ENCODE measurements at regions not wholly inside any gene's neighbourhood (a gene's known extent, or its start where the extent isn't known, plus 50 kb on each side); places are given as distances from the start of the nearest gene placed in this dataset.

DNA sequence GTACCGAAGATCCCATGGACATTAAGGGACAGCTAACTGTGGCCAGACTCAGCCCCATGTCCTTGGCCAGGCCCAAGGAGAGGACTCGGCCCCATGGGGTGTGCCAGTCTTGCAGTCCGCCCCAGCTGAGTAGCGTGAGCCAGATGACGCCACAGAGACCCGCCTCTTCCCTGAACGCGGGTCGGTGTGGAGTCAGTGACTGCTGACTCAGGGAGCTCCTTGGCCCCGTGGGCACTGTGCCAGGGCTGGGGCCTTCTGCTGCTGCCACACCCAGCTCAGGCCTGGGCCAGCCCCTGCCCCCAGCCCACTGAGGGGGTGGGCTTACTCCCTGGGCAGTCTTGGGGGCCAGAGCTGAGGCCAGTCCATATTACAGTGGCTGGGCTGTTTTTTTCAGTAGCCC lies 52.8 kb downstream of the PLXNA1 start:
- TF ChIP-seq, protein P1, sequence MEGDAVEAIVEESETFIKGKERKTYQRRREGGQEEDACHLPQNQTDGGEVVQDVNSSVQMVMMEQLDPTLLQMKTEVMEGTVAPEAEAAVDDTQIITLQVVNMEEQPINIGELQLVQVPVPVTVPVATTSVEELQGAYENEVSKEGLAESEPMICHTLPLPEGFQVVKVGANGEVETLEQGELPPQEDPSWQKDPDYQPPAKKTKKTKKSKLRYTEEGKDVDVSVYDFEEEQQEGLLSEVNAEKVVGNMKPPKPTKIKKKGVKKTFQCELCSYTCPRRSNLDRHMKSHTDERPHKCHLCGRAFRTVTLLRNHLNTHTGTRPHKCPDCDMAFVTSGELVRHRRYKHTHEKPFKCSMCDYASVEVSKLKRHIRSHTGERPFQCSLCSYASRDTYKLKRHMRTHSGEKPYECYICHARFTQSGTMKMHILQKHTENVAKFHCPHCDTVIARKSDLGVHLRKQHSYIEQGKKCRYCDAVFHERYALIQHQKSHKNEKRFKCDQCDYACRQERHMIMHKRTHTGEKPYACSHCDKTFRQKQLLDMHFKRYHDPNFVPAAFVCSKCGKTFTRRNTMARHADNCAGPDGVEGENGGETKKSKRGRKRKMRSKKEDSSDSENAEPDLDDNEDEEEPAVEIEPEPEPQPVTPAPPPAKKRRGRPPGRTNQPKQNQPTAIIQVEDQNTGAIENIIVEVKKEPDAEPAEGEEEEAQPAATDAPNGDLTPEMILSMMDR (IDR thresholded peaks at IDR 0.05), result no peak
- TF ChIP-seq EZH2 (IDR thresholded peaks at IDR 0.05; ENCODE audit: borderline replicate concordance, insufficient read depth, low read depth, low read length, poor library complexity, severe bottlenecking), result no peak
